ENCODE measurements at regions not wholly inside any gene's neighbourhood (a gene's known extent, or its start where the extent isn't known, plus 50 kb on each side); places are given as distances from the start of the nearest gene placed in this dataset.

DNA sequence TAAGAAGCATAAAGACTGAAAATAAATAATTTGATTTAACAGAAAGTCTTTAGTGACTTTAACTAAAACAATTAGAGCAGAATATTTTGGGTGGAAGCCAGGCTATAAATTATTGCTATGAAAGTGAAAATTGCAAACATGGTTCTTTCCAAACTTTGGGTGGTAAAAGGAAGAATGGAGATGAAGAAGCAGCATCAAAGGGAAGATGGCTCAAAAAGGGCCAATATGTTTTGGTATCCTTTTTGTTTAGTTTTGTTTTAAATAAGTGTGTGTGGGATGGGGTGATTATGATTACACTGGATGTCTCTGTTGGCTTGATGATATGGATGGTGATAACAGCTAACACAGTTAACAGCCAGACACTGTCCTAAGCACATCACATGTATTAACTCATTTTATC lies 153.7 kb downstream of the CYB561 start:
- no peak for TF ChIP-seq NFRKB (IDR thresholded peaks at IDR 0.05)
- TF ChIP-seq SP1 (IDR thresholded peaks at IDR 0.05): no peak
- TF ChIP-seq ARNT (IDR thresholded peaks at IDR 0.05): no peak
- TF ChIP-seq, protein P1, sequence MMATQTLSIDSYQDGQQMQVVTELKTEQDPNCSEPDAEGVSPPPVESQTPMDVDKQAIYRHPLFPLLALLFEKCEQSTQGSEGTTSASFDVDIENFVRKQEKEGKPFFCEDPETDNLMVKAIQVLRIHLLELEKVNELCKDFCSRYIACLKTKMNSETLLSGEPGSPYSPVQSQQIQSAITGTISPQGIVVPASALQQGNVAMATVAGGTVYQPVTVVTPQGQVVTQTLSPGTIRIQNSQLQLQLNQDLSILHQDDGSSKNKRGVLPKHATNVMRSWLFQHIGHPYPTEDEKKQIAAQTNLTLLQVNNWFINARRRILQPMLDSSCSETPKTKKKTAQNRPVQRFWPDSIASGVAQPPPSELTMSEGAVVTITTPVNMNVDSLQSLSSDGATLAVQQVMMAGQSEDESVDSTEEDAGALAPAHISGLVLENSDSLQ (IDR thresholded peaks at IDR 0.05): no peak
- no peak for TF ChIP-seq L3MBTL2 (conservative IDR thresholded peaks at IDR 0.05)
- TF ChIP-seq TARDBP (IDR thresholded peaks at IDR 0.05): no peak
- TF ChIP-seq LEF1 (IDR thresholded peaks at IDR 0.05; ENCODE audit: borderline replicate concordance): no peak
- no peak for TF ChIP-seq FOXK2 (IDR thresholded peaks at IDR 0.05)
- no peak for TF ChIP-seq FOXM1 (IDR thresholded peaks at IDR 0.05; ENCODE audit: borderline replicate concordance)

Data from HEK293T (cell line).